ENCODE measurements at regions not wholly inside any gene's neighbourhood (a gene's known extent, or its start where the extent isn't known, plus 50 kb on each side); places are given as distances from the start of the nearest gene placed in this dataset.

DNA sequence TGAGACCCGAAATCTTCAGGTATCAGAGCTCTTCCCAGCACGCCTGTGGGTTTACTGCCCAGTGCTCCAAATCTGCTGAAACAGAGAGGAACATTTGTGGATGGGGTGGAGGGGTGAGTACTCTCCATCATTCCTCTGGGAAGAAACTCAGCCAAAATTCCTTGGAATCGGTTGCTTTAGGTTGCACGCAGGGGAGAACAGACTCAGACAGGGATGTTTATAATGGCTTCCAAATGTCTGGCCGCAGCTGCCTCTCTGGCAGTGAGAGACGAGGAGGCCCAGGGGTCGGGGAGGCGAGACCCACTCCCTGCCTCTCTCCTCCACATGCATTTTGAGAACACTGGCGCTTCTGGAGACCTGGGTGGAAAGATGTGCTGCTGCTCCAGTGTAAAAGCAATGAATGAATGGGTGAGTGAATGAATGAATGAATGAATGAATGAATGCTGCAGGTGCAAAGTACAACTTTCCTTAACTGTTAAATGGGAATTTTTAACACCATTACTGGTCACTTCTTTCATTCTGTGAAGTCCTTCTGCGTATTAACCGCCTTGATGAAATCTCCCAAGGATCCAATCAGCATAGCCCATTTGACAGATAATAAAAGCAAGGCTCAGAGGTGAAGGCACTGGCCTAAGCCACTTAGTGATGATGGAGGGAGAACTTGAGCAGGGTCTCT, 437.4 kb downstream of the MIAT start:
- no peaks in the 10 kb centered on the region for H3K27me3 ChIP-seq (ENCODE audit: control insufficient read depth in 2 of 2, insufficient read depth in 2 of 2, low read length in 2 of 2)
- H3K4me1 ChIP-seq (ENCODE audit: control insufficient read depth in 2 of 2, insufficient read depth in 2 of 2, low read length in 2 of 2), result no peaks in the 10 kb centered on the region
- ChIA-PET POLR2A (no interaction called here), CTCF (no interaction called here)
- ATAC-seq (no peak), DNase-seq (no peak)
- H3K27ac Mint-ChIP-seq, result no peak overlapping the region
- H3K27me3 Mint-ChIP-seq, result peaks cover 0 to 21% (median 10%) of the 10 kb centered on the region in 5 donors
- H3K9me3 Mint-ChIP-seq, result peaks cover 0 to 2% (median 0%) of the 10 kb centered on the region in 11 donors
- H3K27ac ChIP-seq (ENCODE audit: low read depth, low read length), result no peak overlapping the region
- intact Hi-C loops (cut with micrococcal nuclease), result no loop called here
- H3K36me3 Mint-ChIP-seq, result no peaks in the 10 kb centered on the region
- H3K9me3 ChIP-seq (ENCODE audit: control insufficient read depth in 2 of 3, low read length in 3 of 3), result no peaks in the 10 kb centered on the region
- no peak overlapping the region for H3K4me3 Mint-ChIP-seq
- H3K36me3 ChIP-seq (ENCODE audit: control insufficient read depth in 2 of 3, insufficient read depth in 3 of 3, low read length in 3 of 3), result no peaks in the 10 kb centered on the region
- no peaks in the 10 kb centered on the region for H3K4me1 Mint-ChIP-seq
- H3K4me3 ChIP-seq (ENCODE audit: low read length), result no peak overlapping the region

DNA sequence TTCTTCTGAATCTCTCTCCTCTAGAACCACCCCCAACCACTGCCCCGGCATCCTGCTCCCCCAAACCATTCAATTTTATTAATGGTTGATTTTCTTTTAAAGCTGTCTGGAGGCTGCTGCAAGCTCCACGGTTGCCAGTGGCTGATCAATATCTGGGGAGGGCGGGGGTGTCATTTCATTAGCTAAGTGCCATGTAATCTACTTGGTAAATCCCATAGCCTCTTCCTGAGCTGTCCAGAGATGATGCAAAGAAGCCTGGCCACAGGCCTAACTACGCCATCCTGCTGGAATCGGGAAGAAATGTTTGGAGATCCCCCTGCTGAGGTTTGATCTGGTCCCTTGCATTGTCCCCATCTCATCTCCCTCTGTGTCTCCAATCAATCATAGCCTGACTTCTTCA, 440.1 kb downstream of the MIAT start:
- Histone ChIP-seq H3K27me3 (ENCODE audit: control insufficient read depth in 2 of 2, insufficient read depth in 2 of 2, low read length in 2 of 2) (no peaks in the 10 kb centered on the region), H3K9me3 (ENCODE audit: control insufficient read depth in 2 of 3, low read length in 3 of 3) (no peaks in the 10 kb centered on the region), H3K27ac (ENCODE audit: low read depth, low read length) (no peak overlapping the region), H3K4me1 (ENCODE audit: control insufficient read depth in 2 of 2, insufficient read depth in 2 of 2, low read length in 2 of 2) (no peaks in the 10 kb centered on the region), H3K4me3 (ENCODE audit: low read length) (no peak overlapping the region), H3K36me3 (ENCODE audit: control insufficient read depth in 2 of 3, insufficient read depth in 3 of 3, low read length in 3 of 3) (no peaks in the 10 kb centered on the region)
- no peaks in the 10 kb centered on the region for H3K36me3 Mint-ChIP-seq
- H3K4me3 Mint-ChIP-seq, result no peak overlapping the region
- CTCF ChIA-PET, result no interaction called here
- POLR2A ChIA-PET, result no interaction called here
- no peak overlapping the region for H3K27ac Mint-ChIP-seq
- peaks cover 0 to 2% (median 0%) of the 10 kb centered on the region in 7 donors for H3K4me1 Mint-ChIP-seq
- peaks cover 17 to 45% (median 33%) of the 10 kb centered on the region in 5 donors for H3K27me3 Mint-ChIP-seq
- intact Hi-C loops (cut with micrococcal nuclease), result no loop called here
- peaks cover 0 to 4% (median 0%) of the 10 kb centered on the region in 11 donors for H3K9me3 Mint-ChIP-seq
- DNase-seq (no peak), ATAC-seq (no peak)

DNA sequence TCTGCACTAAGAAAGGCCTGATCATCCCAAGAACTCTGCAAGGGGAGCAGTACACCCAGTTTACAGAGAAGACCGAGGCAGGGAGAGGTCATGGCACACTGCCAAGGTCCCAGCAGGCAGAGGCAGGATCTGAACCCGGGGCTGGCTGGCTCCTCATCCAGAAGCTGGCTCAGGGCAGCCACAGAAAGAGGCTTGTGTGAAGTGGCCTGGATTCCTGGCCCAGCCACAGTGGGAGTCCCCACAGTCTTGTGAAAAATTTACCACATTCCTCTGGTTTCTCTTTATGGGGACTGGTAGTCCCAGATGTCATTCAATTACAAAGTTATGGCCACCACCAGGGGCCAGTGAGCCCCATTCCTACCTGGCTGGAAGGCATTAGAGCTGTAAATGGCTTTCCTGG, 440.5 kb downstream of the MIAT start:
- intact Hi-C loops (cut with micrococcal nuclease), result no loop called here
- H3K4me3 ChIP-seq (ENCODE audit: low read length), result no peak overlapping the region
- ChIA-PET CTCF (no interaction called here), POLR2A (no interaction called here)
- DNase-seq (no peak), ATAC-seq (no peak)
- Mint-ChIP-seq H3K27ac (no peak overlapping the region), H3K9me3 (peaks cover 0 to 4% (median 0%) of the 10 kb centered on the region in 11 donors), H3K4me1 (peaks cover 0 to 2% (median 0%) of the 10 kb centered on the region in 7 donors), H3K4me3 (no peak overlapping the region), H3K27me3 (peaks cover 17 to 49% (median 37%) of the 10 kb centered on the region in 5 donors), H3K36me3 (no peaks in the 10 kb centered on the region)
- no peaks in the 10 kb centered on the region for H3K4me1 ChIP-seq (ENCODE audit: control insufficient read depth in 2 of 2, insufficient read depth in 2 of 2, low read length in 2 of 2)
- no peaks in the 10 kb centered on the region for H3K27me3 ChIP-seq (ENCODE audit: control insufficient read depth in 2 of 2, insufficient read depth in 2 of 2, low read length in 2 of 2)
- no peaks in the 10 kb centered on the region for H3K36me3 ChIP-seq (ENCODE audit: control insufficient read depth in 2 of 3, insufficient read depth in 3 of 3, low read length in 3 of 3)
- no peaks in the 10 kb centered on the region for H3K9me3 ChIP-seq (ENCODE audit: control insufficient read depth in 2 of 3, low read length in 3 of 3)
- H3K27ac ChIP-seq (ENCODE audit: low read depth, low read length), result no peak overlapping the region

DNA sequence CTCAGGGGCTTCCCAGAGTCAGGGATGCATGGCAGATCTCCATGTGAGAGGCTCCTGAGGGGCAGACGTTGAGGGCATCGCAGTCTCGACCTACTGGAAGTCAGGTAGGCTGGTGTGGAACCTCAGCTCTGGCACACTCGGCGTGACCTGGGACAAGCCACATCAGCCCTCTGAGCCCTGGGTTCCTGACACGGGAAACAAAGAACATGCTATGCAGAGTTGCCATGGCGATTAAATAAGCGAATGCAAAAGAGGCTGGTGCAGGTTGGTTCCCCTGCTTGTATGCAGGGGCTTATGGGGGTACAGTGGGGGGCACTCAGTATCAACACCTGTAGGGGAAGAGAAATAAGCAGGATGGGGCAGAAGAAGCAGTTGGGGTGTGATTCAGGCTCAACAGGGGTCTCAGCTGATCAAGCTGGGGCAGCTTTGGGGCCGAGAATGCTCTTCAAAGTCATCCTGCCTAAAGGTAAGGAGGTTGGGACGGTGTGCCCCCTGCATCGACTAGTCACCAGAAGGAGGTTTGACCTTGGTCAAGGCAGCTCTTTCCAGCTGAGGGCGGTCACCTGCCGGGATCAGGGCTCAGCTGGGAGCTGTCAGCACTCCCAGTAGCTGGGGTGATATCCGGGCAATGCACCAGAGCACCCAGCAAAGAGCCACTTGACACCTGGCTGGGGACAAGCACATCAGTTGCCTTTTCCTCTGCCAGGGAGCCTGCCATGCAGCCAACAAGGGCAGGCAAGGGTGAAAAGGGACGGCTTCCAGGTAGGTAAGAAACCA, 442.7 kb downstream of the MIAT start:
- intact Hi-C loops (cut with micrococcal nuclease), result no loop called here
- H3K36me3 Mint-ChIP-seq, result peaks cover 0 to 3% (median 0%) of the 10 kb centered on the region in 5 donors
- Histone ChIP-seq H3K4me3 (ENCODE audit: low read length) (no peak overlapping the region), H3K36me3 (ENCODE audit: control insufficient read depth in 2 of 3, insufficient read depth in 3 of 3, low read length in 3 of 3) (no peaks in the 10 kb centered on the region), H3K27ac (ENCODE audit: low read depth, low read length) (no peak overlapping the region), H3K4me1 (ENCODE audit: control insufficient read depth in 2 of 2, insufficient read depth in 2 of 2, low read length in 2 of 2) (no peaks in the 10 kb centered on the region), H3K9me3 (ENCODE audit: control insufficient read depth in 2 of 3, low read length in 3 of 3) (no peaks in the 10 kb centered on the region), H3K27me3 (ENCODE audit: control insufficient read depth in 2 of 2, insufficient read depth in 2 of 2, low read length in 2 of 2) (peaks cover 0 to 4% of the 10 kb centered on the region in 2 donors)
- H3K27ac Mint-ChIP-seq, result no peak overlapping the region
- H3K27me3 Mint-ChIP-seq, result peaks cover 17 to 57% (median 45%) of the 10 kb centered on the region in 5 donors
- ChIA-PET CTCF (no interaction called here), POLR2A (no interaction called here)
- no peak for DNase-seq
- no peak overlapping the region for H3K4me3 Mint-ChIP-seq
- peaks cover 0 to 2% (median 0%) of the 10 kb centered on the region in 7 donors for H3K4me1 Mint-ChIP-seq
- peaks cover 0 to 5% (median 0%) of the 10 kb centered on the region in 11 donors for H3K9me3 Mint-ChIP-seq
- ATAC-seq, result no peak

DNA sequence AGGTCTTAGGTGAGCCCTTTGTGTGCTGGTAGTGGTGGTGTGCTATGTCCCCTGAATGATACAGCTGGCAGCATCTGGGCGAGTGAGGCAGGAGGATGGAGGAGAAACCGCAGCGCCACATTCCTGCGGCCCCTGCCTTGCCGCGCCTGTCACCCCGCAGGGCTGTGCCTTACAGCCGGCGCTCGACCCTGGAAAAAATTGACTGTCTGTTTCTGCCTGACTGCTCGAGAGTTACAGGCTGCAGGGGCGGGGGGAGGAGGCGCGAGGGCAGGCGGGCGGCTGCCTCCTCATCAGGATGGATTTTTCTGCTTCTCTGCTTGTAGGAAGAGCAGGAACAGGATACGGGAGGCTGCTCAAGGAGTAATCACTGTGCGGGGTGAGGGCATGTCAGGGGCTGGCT, 443.4 kb downstream of the MIAT start:
- H3K4me1 Mint-ChIP-seq, result peaks cover 0 to 2% (median 0%) of the 10 kb centered on the region in 7 donors
- H3K27ac Mint-ChIP-seq, result no peak overlapping the region
- H3K4me3 Mint-ChIP-seq, result no peak overlapping the region
- Histone ChIP-seq H3K4me3 (ENCODE audit: low read length) (no peak overlapping the region), H3K36me3 (ENCODE audit: control insufficient read depth in 2 of 3, insufficient read depth in 3 of 3, low read length in 3 of 3) (no peaks in the 10 kb centered on the region), H3K27me3 (ENCODE audit: control insufficient read depth in 2 of 2, insufficient read depth in 2 of 2, low read length in 2 of 2) (peaks cover 0 to 4% of the 10 kb centered on the region in 2 donors), H3K9me3 (ENCODE audit: control insufficient read depth in 2 of 3, low read length in 3 of 3) (no peaks in the 10 kb centered on the region), H3K4me1 (ENCODE audit: control insufficient read depth in 2 of 2, insufficient read depth in 2 of 2, low read length in 2 of 2) (no peaks in the 10 kb centered on the region), H3K27ac (ENCODE audit: low read depth, low read length) (no peak overlapping the region)
- H3K36me3 Mint-ChIP-seq, result peaks cover 0 to 4% (median 0%) of the 10 kb centered on the region in 5 donors
- CTCF ChIA-PET, result no interaction called here
- DNase-seq (no peak), ATAC-seq (no peak)
- peaks cover 0 to 8% (median 0%) of the 10 kb centered on the region in 11 donors for H3K9me3 Mint-ChIP-seq
- intact Hi-C loops (cut with micrococcal nuclease), result no loop called here
- POLR2A ChIA-PET, result no interaction called here
- H3K27me3 Mint-ChIP-seq, result peaks cover 17 to 62% (median 47%) of the 10 kb centered on the region in 5 donors

DNA sequence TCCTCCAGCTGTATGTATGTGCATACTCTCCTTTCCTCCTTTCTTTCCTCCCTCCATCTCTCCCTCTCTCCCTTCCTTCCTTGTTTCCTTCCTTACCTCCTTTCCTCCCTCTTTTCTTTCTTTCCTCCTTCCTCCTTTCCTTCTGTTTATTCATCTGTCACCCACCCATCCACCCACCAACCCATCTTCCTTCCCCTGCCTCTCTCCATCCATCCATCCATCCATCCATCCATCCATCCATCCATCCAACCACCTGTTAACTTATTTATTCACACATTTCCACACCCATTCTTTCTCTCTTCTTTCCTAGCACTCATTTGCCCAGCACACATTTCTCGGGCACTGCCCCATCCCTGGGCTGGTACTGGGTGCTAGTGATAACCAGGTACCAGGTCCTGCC, 443.9 kb downstream of the MIAT start:
- H3K27me3 Mint-ChIP-seq, result peaks cover 17 to 62% (median 47%) of the 10 kb centered on the region in 5 donors
- ChIA-PET CTCF (no interaction called here), POLR2A (no interaction called here)
- no peak overlapping the region for H3K4me3 ChIP-seq (ENCODE audit: low read length)
- no peaks in the 10 kb centered on the region for H3K9me3 ChIP-seq (ENCODE audit: control insufficient read depth in 2 of 3, low read length in 3 of 3)
- no peak for DNase-seq
- no peaks in the 10 kb centered on the region for H3K36me3 ChIP-seq (ENCODE audit: control insufficient read depth in 2 of 3, insufficient read depth in 3 of 3, low read length in 3 of 3)
- H3K4me1 ChIP-seq (ENCODE audit: control insufficient read depth in 2 of 2, insufficient read depth in 2 of 2, low read length in 2 of 2), result no peaks in the 10 kb centered on the region
- H3K4me1 Mint-ChIP-seq, result peaks cover 0 to 2% (median 0%) of the 10 kb centered on the region in 7 donors
- H3K4me3 Mint-ChIP-seq, result no peak overlapping the region
- no peak for ATAC-seq
- H3K27ac Mint-ChIP-seq, result no peak overlapping the region
- peaks cover 0 to 4% of the 10 kb centered on the region in 2 donors for H3K27me3 ChIP-seq (ENCODE audit: control insufficient read depth in 2 of 2, insufficient read depth in 2 of 2, low read length in 2 of 2)
- intact Hi-C loops (cut with micrococcal nuclease), result no loop called here
- peaks cover 0 to 4% (median 0%) of the 10 kb centered on the region in 5 donors for H3K36me3 Mint-ChIP-seq
- no peak overlapping the region for H3K27ac ChIP-seq (ENCODE audit: low read depth, low read length)
- peaks cover 0 to 8% (median 0%) of the 10 kb centered on the region in 11 donors for H3K9me3 Mint-ChIP-seq

All from naive thymus-derived CD4-positive, alpha-beta T cell (primary cell).